H1 (cell line): ENCODE measurements at regions not wholly inside any gene's neighbourhood (a gene's known extent, or its start where the extent isn't known, plus 50 kb on each side); places are given as distances from the start of the nearest gene placed in this dataset.

ENCODE experiments used
- CTCF ChIA-PET: fragments of 300-600 bp; sonication (Branson Sonifier 250); formaldehyde crosslinking; loops from one replicate; lab custom pipeline; 2021; ENCODE audit not compliant: partially characterized antibody; lab: Charles Lee
- POLR2A ChIA-PET: fragments of 300-600 bp; sonication (Branson Sonifier 250); formaldehyde crosslinking; loops from one replicate; lab custom pipeline; 2021; ENCODE audit warnings: inconsistent platforms; ENCODE audit not compliant: partially characterized antibody; lab: Charles Lee
- DNase-seq, 2 experiments: peaks; one replicate each; pipeline versions ENCODE4 v3.0.0 to v3.0.0-alpha.2; 2010 to 2022; ENCODE audit warnings: low spot score in 2 of 2, low read depth in 1 of 2, mixed read lengths in 1 of 2
- FAIRE-seq: peaks from 2 replicates; lab custom pipeline; 2011; peaks lifted over from hg19 to GRCh38; lab: Jason Lieb, UNC
- H2AFZ ChIP-seq: 2 replicates; pipeline ENCODE4 v1.8.1; 2012; ENCODE audit warnings: low read length, inconsistent platforms
- H2AK5ac ChIP-seq: 2 replicates; pipeline ENCODE4 v1.6.1; 2013; ENCODE audit warnings: low read depth, low read length
- H2BK120ac ChIP-seq: replicated peaks from 2 replicates; pipeline ENCODE3; 2013; ENCODE audit warnings: low read depth, low read length, inconsistent platforms
- H2BK12ac ChIP-seq: 2 replicates; pipeline ENCODE4 v1.6.1; 2013; ENCODE audit warnings: low read depth, low read length
- H2BK15ac ChIP-seq: 2 replicates; pipeline ENCODE4 v1.6.1; 2013; ENCODE audit warnings: low read length
- H2BK20ac ChIP-seq: 2 replicates; pipeline ENCODE4 v1.6.1; 2013; ENCODE audit warnings: low read length
- H2BK5ac ChIP-seq: 2 replicates; pipeline ENCODE4 v1.6.1; 2013; ENCODE audit warnings: low read depth, low read length
- H3K14ac ChIP-seq: 2 replicates; pipeline ENCODE4 v1.6.1; 2013; ENCODE audit warnings: inconsistent platforms; ENCODE audit not compliant: insufficient read length
- H3K18ac ChIP-seq: 2 replicates; pipeline ENCODE4 v1.6.1; 2013; ENCODE audit warnings: low read length; ENCODE audit errors: extremely low read depth
- H3K23ac ChIP-seq: 2 replicates; pipeline ENCODE4 v1.6.1; 2013; ENCODE audit warnings: inconsistent platforms; ENCODE audit not compliant: insufficient read length
- H3K23me2 ChIP-seq: 2 replicates; pipeline ENCODE4 v1.6.1; 2013; ENCODE audit warnings: low read depth, low read length
- H3K27ac ChIP-seq: 2 replicates; pipeline ENCODE4 v1.6.1; 2011; ENCODE audit warnings: low read depth, low read length, inconsistent platforms
- H3K27me3 ChIP-seq, 4 experiments: replicated peaks in 1 of 4; 1 replicate in 1 of 4; 2 replicates in 3 of 4; pipeline versions ENCODE4 v1.6.1 to v1.8.1; 2011 to 2013; ENCODE audit warnings: low read length in 3 of 4, mild to moderate bottlenecking in 3 of 4, inconsistent platforms in 2 of 4, mixed read lengths in 2 of 4, moderate library complexity in 1 of 4; ENCODE audit not compliant: control insufficient read depth in 3 of 4, insufficient read depth in 3 of 4; ENCODE audit errors: extremely low read depth in 1 of 4
- H3K36me3 ChIP-seq, 4 experiments: 2 replicates each; pipeline versions ENCODE4 v1.6.1 to v1.8.1; 2011 to 2013; ENCODE audit warnings: mild to moderate bottlenecking in 4 of 4, low read length in 3 of 4, moderate library complexity in 2 of 4, control low read depth in 1 of 4, inconsistent platforms in 1 of 4; ENCODE audit not compliant: insufficient read depth in 4 of 4, control insufficient read depth in 2 of 4
- H3K4ac ChIP-seq: replicated peaks from 2 replicates; pipeline ENCODE3; 2013; ENCODE audit warnings: low read length, low read depth, mixed read lengths, inconsistent platforms; ENCODE audit not compliant: insufficient read length
- H3K4me1 ChIP-seq, 4 experiments: replicated peaks in 1 of 4; 1 replicate in 1 of 4; 2 replicates in 3 of 4; pipeline versions ENCODE4 v1.6.1 to v1.8.1; 2011 to 2013; ENCODE audit warnings: low read length in 3 of 4, inconsistent platforms in 2 of 4, mixed read lengths in 1 of 4; ENCODE audit not compliant: insufficient read depth in 4 of 4, control insufficient read depth in 3 of 4
- H3K4me2 ChIP-seq, 2 experiments: 2 replicates each; pipeline versions ENCODE4 v1.6.1 to v1.8.1; 2011 to 2013; ENCODE audit warnings: low read depth in 2 of 2, low read length in 2 of 2, control low read depth in 1 of 2, inconsistent platforms in 1 of 2, mild to moderate bottlenecking in 1 of 2; ENCODE audit not compliant: insufficient read depth in 1 of 2
- H3K4me3 ChIP-seq, 4 experiments: fragments of 200-600, 300-600 bp in 1 of 4; sonication (generic), shearing (Covaris generic), sonication (Bioruptor Twin) in 1 of 4; 2 replicates each; pipeline versions ENCODE4 v1.5.1 to v1.8.1; 2011 to 2016; ENCODE audit warnings: low read length in 4 of 4, low read depth in 3 of 4, control low read depth in 2 of 4, inconsistent platforms in 2 of 4, mild to moderate bottlenecking in 2 of 4, mixed read lengths in 1 of 4, moderate library complexity in 1 of 4; ENCODE audit not compliant: insufficient read depth in 2 of 4; ENCODE audit errors: extremely low read depth in 1 of 4
- H3K56ac ChIP-seq: replicated peaks from 2 replicates; pipeline ENCODE3; 2013; ENCODE audit warnings: low read depth, mild to moderate bottlenecking, mixed read lengths, low read length, inconsistent platforms; ENCODE audit not compliant: insufficient read length
- H3K79me1 ChIP-seq: 2 replicates; pipeline ENCODE4 v1.6.1; 2013; ENCODE audit warnings: low read depth, low read length, control low read depth
- H3K79me2 ChIP-seq, 2 experiments: 2 replicates each; pipeline versions ENCODE4 v1.6.1 to v1.8.1; 2012 to 2013; ENCODE audit warnings: low read length in 2 of 2, mild to moderate bottlenecking in 2 of 2, inconsistent platforms in 1 of 2; ENCODE audit not compliant: insufficient read depth in 2 of 2, control insufficient read depth in 1 of 2
- H3K9ac ChIP-seq, 4 experiments: replicated peaks in 1 of 4; 1 replicate in 1 of 4; 2 replicates in 3 of 4; pipeline versions ENCODE4 v1.6.1 to v1.8.1; 2011 to 2013; ENCODE audit warnings: low read depth in 3 of 4, low read length in 3 of 4, control low read depth in 2 of 4, mild to moderate bottlenecking in 2 of 4, moderate library complexity in 2 of 4, inconsistent platforms in 1 of 4; ENCODE audit errors: extremely low read depth in 1 of 4
- H3K9me3 ChIP-seq, 2 experiments: 2 replicates each; pipeline versions ENCODE4 v1.6.1 to v1.8.1; 2012 to 2013; ENCODE audit warnings: mild to moderate bottlenecking in 2 of 2, moderate library complexity in 2 of 2, control low read depth in 1 of 2, inconsistent platforms in 1 of 2, low read depth in 1 of 2, low read length in 1 of 2, mixed read lengths in 1 of 2; ENCODE audit not compliant: insufficient read depth in 2 of 2
- H4K20me1 ChIP-seq, 2 experiments: replicated peaks in 1 of 2; 2 replicates each; pipeline versions ENCODE3 to v1.8.1; 2011 to 2013; ENCODE audit warnings: inconsistent platforms in 2 of 2, low read length in 2 of 2, mild to moderate bottlenecking in 1 of 2; ENCODE audit not compliant: insufficient read depth in 2 of 2, control insufficient read depth in 1 of 2
- H4K5ac ChIP-seq: 2 replicates; pipeline ENCODE4 v1.6.1; 2013; ENCODE audit warnings: low read length, low read depth, mixed read lengths, inconsistent platforms; ENCODE audit not compliant: insufficient read length
- H4K8ac ChIP-seq: 2 replicates; pipeline ENCODE4 v1.8.0; 2013; ENCODE audit warnings: mild to moderate bottlenecking, moderate library complexity, low read length, inconsistent platforms; ENCODE audit not compliant: insufficient read depth; ENCODE audit errors: extremely low read depth
- H4K91ac ChIP-seq: replicated peaks from 2 replicates; pipeline ENCODE3; 2013; ENCODE audit warnings: low read length, mixed read lengths, inconsistent platforms; ENCODE audit not compliant: insufficient read length
- CHD1 ChIP-seq: IDR thresholded peaks from 2 replicates; pipeline ENCODE4 v1.6.1; 2012; ENCODE audit warnings: low read depth, low read length, improper control_type of control experiment
- CHD2 ChIP-seq: IDR thresholded peaks from 2 replicates; pipeline ENCODE4 v1.6.1; 2012; ENCODE audit warnings: low read length, improper control_type of control experiment
- EZH2 ChIP-seq: fragments of 200-600 bp; sonication (generic); IDR thresholded peaks from 2 replicates; pipeline ENCODE4 v1.7.1; 2012; ENCODE audit warnings: low read depth, mild to moderate bottlenecking, moderate library complexity, low read length, inconsistent platforms; ENCODE audit not compliant: severe bottlenecking
- HDAC6 ChIP-seq: IDR thresholded peaks from one replicate; pipeline ENCODE4 v1.7.1; 2012; ENCODE audit warnings: low read depth, mild to moderate bottlenecking, inconsistent platforms, low read length, moderate library complexity
- KDM5A ChIP-seq: fragments of 200-600 bp; IDR thresholded peaks from 2 replicates; pipeline ENCODE4 v1.7.1; 2012; ENCODE audit warnings: mild to moderate bottlenecking, low read length, inconsistent platforms, mixed read lengths
- PHF8 ChIP-seq: fragments of 200-600 bp; sonication (generic); conservative IDR thresholded peaks from 2 replicates; pipeline ENCODE4 v1.7.1; 2012; ENCODE audit warnings: low read depth, mild to moderate bottlenecking, inconsistent platforms, low read length, moderate library complexity
- POU5F1 ChIP-seq: IDR thresholded peaks from 2 replicates; pipeline ENCODE4 v1.6.1; 2011; ENCODE audit warnings: low read depth, mild to moderate bottlenecking, low read length, moderate library complexity
- RNF2 ChIP-seq: fragments of 200-900, 300-1000 bp; sonication (generic); IDR thresholded peaks from 2 replicates; pipeline ENCODE4 v1.7.1; 2016; ENCODE audit warnings: borderline replicate concordance, low read depth, mild to moderate bottlenecking, antibody characterized with exemption, low read length; ENCODE audit not compliant: poor library complexity, severe bottlenecking; ENCODE audit errors: missing control alignments
- SP2 ChIP-seq: IDR thresholded peaks from 2 replicates; pipeline ENCODE4 v1.6.1; 2012; ENCODE audit warnings: mild to moderate bottlenecking, low read length, inconsistent platforms
- TBP ChIP-seq: IDR thresholded peaks from 2 replicates; pipeline ENCODE4 v1.6.1; 2011; ENCODE audit warnings: low read depth, low read length, improper control_type of control experiment
- TEAD4 ChIP-seq: IDR thresholded peaks from 2 replicates; pipeline ENCODE4 v1.6.1; 2012; ENCODE audit warnings: low read depth, low read length, inconsistent platforms, mixed read lengths
- WGBS, 2 experiments: shearing (Covaris generic) in 1 of 2; methylation state at CpG; one replicate each; pipeline versions ENCODE4 v1.1.6 to v1.1.7; 2013 to 2015; ENCODE audit warnings: low lambda C conversion rate in 2 of 2, mixed read lengths in 2 of 2, inconsistent platforms in 1 of 2, low coverage in 1 of 2, missing lambda C conversion rate in 1 of 2; ENCODE audit not compliant: insufficient replicate concordance in 2 of 2, insufficient coverage in 1 of 2, insufficient read length in 1 of 2; ENCODE audit errors: extremely low coverage in 1 of 2, missing lambda C conversion rate in 1 of 2; 5-methylcytosine and 5-hydroxymethylcytosine counted together
- TF ChIP-seq, protein P1 (sequence below): IDR thresholded peaks from 2 replicates; pipeline ENCODE4 v1.6.1; 2012; ENCODE audit warnings: inconsistent platforms

DNA sequence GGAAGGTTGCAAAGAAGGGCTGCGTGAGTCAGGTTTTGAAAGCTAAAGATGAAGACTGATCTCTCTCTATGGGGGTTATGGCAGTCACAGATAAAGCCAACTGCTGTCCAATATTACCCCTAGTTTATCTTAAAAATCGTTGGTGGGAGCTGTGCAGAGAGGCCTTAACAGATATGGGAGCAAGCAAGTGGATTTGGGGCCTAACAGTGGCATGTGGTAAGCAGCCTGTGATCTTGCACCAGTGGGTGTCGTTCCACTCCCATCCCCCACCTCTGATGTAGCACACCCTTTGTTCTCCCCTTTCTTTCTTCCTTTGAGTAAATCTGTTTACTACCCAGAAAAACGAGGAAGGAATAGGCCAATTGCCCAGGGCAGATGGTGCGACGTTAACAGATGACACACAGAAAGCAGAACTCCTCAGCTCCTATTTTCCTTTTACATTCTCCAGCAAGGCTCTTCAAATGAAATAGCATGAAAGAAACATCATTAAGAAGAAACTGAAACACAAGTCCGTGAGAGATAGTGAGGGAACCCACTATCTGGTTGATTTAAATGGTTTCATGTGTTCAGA, 274.1 kb upstream of the CITED2 start:
- no peaks in the 10 kb centered on the region for H3K79me2 ChIP-seq
- no peak overlapping the region for H2BK15ac ChIP-seq
- H3K23me2 ChIP-seq, result no peaks in the 10 kb centered on the region
- DNase-seq (no peak), FAIRE-seq (no peak)
- no peak overlapping the region for H3K4ac ChIP-seq
- no peak overlapping the region for H4K91ac ChIP-seq
- no peak overlapping the region for H4K5ac ChIP-seq
- peak overlapping the region; percentile 78; the same call in 1 of the 2 replicates for H2AFZ ChIP-seq
- no peak overlapping the region for H3K27ac ChIP-seq
- no peak overlapping the region for H4K8ac ChIP-seq
- H3K4me2 ChIP-seq, result no peak overlapping the region
- H2BK12ac ChIP-seq, result no peak overlapping the region
- no peak overlapping the region for H2BK120ac ChIP-seq
- H3K56ac ChIP-seq, result no peak overlapping the region
- no peak overlapping the region for H3K23ac ChIP-seq
- ChIA-PET CTCF (no interaction called here), POLR2A (interaction anchor here (1.2 kb wide), 1 partner anchor 274 kb away, joined by 4 read pairs; the partner anchor contains the start of gene CITED2)
- H3K9ac ChIP-seq, result no peak overlapping the region
- H3K79me1 ChIP-seq, result no peaks in the 10 kb centered on the region
- H3K4me1 ChIP-seq, result no peaks in the 10 kb centered on the region; a peak in 1 of 7 replicates
- H3K14ac ChIP-seq, result no peak overlapping the region
- no peaks in the 10 kb centered on the region for H3K27me3 ChIP-seq
- H4K20me1 ChIP-seq, result no peaks in the 10 kb centered on the region
- no peak overlapping the region for H2BK20ac ChIP-seq
- H3K36me3 ChIP-seq, result no peaks in the 10 kb centered on the region
- H3K18ac ChIP-seq, result no peak overlapping the region
- H3K9me3 ChIP-seq, result no peaks in the 10 kb centered on the region
- no peak overlapping the region for H2BK5ac ChIP-seq
- 88% methylated on average over 7 of the region's 7 CpGs; no CpG with 5 or more reads in 1 of the 2 experiments for WGBS, 2 experiments
- H2AK5ac ChIP-seq, result no peak overlapping the region
- H3K4me3 ChIP-seq, result no peak overlapping the region
- TF ChIP-seq KDM5A (no peak), PHF8 (no peak), RNF2 (no peak), CHD2 (no peak), TEAD4 (no peak), SP2 (no peak), POU5F1 (no peak), HDAC6 (no peak), CHD1 (no peak), EZH2 (no peak), TBP (no peak)
- TF ChIP-seq, protein P1, sequence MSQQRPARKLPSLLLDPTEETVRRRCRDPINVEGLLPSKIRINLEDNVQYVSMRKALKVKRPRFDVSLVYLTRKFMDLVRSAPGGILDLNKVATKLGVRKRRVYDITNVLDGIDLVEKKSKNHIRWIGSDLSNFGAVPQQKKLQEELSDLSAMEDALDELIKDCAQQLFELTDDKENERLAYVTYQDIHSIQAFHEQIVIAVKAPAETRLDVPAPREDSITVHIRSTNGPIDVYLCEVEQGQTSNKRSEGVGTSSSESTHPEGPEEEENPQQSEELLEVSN, result no peak
